HUES64 (cell line): ENCODE measurements at regions not wholly inside any gene's neighbourhood (a gene's known extent, or its start where the extent isn't known, plus 50 kb on each side); places are given as distances from the start of the nearest gene placed in this dataset.
A peak's percentile ranks its signal among the peaks of the same experiment; 100 is the strongest.

Experiments
- H3K27ac ChIP-seq: 2 replicates; pipeline ENCODE4 v1.7.0; 2013; ENCODE audit warnings: low read depth, low read length, inconsistent platforms
- H3K27me3 ChIP-seq: 2 replicates; pipeline ENCODE4 v1.6.1; 2013; ENCODE audit warnings: mild to moderate bottlenecking, low read length; ENCODE audit not compliant: insufficient read depth
- H3K36me3 ChIP-seq: 2 replicates; pipeline ENCODE4 v1.6.1; 2013; ENCODE audit warnings: mild to moderate bottlenecking, low read length; ENCODE audit not compliant: insufficient read depth
- H3K4me1 ChIP-seq: 2 replicates; pipeline ENCODE4 v1.6.1; 2013; ENCODE audit warnings: mild to moderate bottlenecking, low read length, moderate library complexity; ENCODE audit not compliant: insufficient read depth
- H3K4me3 ChIP-seq: 2 replicates; pipeline ENCODE4 v1.5.1; 2013; ENCODE audit warnings: mild to moderate bottlenecking, low read length, moderate library complexity
- H3K9ac ChIP-seq: 2 replicates; pipeline ENCODE4 v1.6.1; 2013; ENCODE audit warnings: mild to moderate bottlenecking, low read depth, low read length
- H3K9me3 ChIP-seq: 2 replicates; pipeline ENCODE4 v1.6.1; 2013; ENCODE audit warnings: low read depth, low read length; ENCODE audit not compliant: insufficient read depth
- whole genome bisulfite sequencing: fragments of 150-250, 120-280 bp; methylation state at CpG from one replicate; pipeline ENCODE4 v1.1.7; 2013; ENCODE audit warnings: missing lambda C conversion rate; 5-methylcytosine and 5-hydroxymethylcytosine counted together

- Histone ChIP-seq H3K9ac (no peak overlapping the region), H3K4me3 (no peak overlapping the region), H3K9me3 (no peaks in the 10 kb centered on the region), H3K36me3 (no peaks in the 10 kb centered on the region), H3K27ac (no peak overlapping the region), H3K27me3 (peaks cover 2% of the 10 kb centered on the region; the same call in 1 of the 2 replicates), H3K4me1 (peaks cover 19% of the 10 kb centered on the region)
- WGBS: 100% methylated on average over 1 of the region's 1 CpG
Measured at GRCh38 chr15:66615846-66616245, 50.0 kb upstream of the LCTL start.

- WGBS: 59% methylated on average over 15 of the region's 15 CpGs
- peaks cover 31% of the 10 kb centered on the region for H3K4me1 ChIP-seq
- peaks cover 13% of the 10 kb centered on the region; the same call in 1 of the 2 replicates for H3K27me3 ChIP-seq
- H3K4me3 ChIP-seq: no peak overlapping the region
- H3K27ac ChIP-seq: peak overlapping the region; percentile 12; the same call in 1 of the 2 replicates
- no peaks in the 10 kb centered on the region for H3K36me3 ChIP-seq
- H3K9me3 ChIP-seq: no peaks in the 10 kb centered on the region
- no peak overlapping the region for H3K9ac ChIP-seq
Measured at GRCh38 chr15:66617137-66618090, 51.6 kb upstream of the LCTL start.

GRCh38 chr15:66619152-66619903 is 53.5 kb upstream of the LCTL start:
- H3K4me3 ChIP-seq: no peak overlapping the region
- WGBS: 32% methylated on average over 17 of the region's 17 CpGs
- no peaks in the 10 kb centered on the region for H3K36me3 ChIP-seq
- H3K27ac ChIP-seq: no peak overlapping the region
- H3K9ac ChIP-seq: no peak overlapping the region
- no peaks in the 10 kb centered on the region for H3K9me3 ChIP-seq
- peaks cover 13% of the 10 kb centered on the region; the same call in 1 of the 2 replicates for H3K27me3 ChIP-seq
- peaks cover 38% of the 10 kb centered on the region for H3K4me1 ChIP-seq

GRCh38 chr15:66620341-66620740 is 54.5 kb upstream of the LCTL start:
- Histone ChIP-seq H3K9me3 (no peaks in the 10 kb centered on the region), H3K27ac (no peak overlapping the region), H3K4me1 (peaks cover 38% of the 10 kb centered on the region), H3K36me3 (no peaks in the 10 kb centered on the region), H3K4me3 (no peak overlapping the region), H3K9ac (no peak overlapping the region), H3K27me3 (peaks cover 13% of the 10 kb centered on the region; the same call in 1 of the 2 replicates)
- 60% methylated on average over 3 of the region's 3 CpGs for WGBS

- no peaks in the 10 kb centered on the region for H3K36me3 ChIP-seq
- H3K27me3 ChIP-seq: peaks cover 13% of the 10 kb centered on the region; the same call in 1 of the 2 replicates
- H3K27ac ChIP-seq: no peak overlapping the region
- no peaks in the 10 kb centered on the region for H3K9me3 ChIP-seq
- peaks cover 43% of the 10 kb centered on the region for H3K4me1 ChIP-seq
- no peak overlapping the region for H3K9ac ChIP-seq
- 81% methylated on average over 6 of the region's 6 CpGs for WGBS
- no peak overlapping the region for H3K4me3 ChIP-seq
Measured at GRCh38 chr15:66620744-66621344, 55.0 kb upstream of the LCTL start.

GRCh38 chr15:66621491-66622467 is 56.0 kb upstream of the LCTL start:
- H3K9ac ChIP-seq: peak overlapping the region; percentile 77
- peaks cover 45% of the 10 kb centered on the region for H3K4me1 ChIP-seq
- H3K9me3 ChIP-seq: no peaks in the 10 kb centered on the region
- H3K36me3 ChIP-seq: no peaks in the 10 kb centered on the region
- 5% methylated on average over 74 of the region's 75 CpGs for WGBS
- peaks cover 13% of the 10 kb centered on the region; the same call in 1 of the 2 replicates for H3K27me3 ChIP-seq
- peak overlapping the region; percentile 23 for H3K4me3 ChIP-seq
- H3K27ac ChIP-seq: peak overlapping the region; percentile 74

- 17% methylated on average over 5 of the region's 5 CpGs for WGBS
- Histone ChIP-seq H3K36me3 (no peaks in the 10 kb centered on the region), H3K27ac (peak overlapping the region; percentile 42; the same call in 1 of the 2 replicates), H3K9me3 (no peaks in the 10 kb centered on the region), H3K9ac (no peak overlapping the region; the same call in 1 of the 2 replicates), H3K4me1 (peaks cover 40% of the 10 kb centered on the region), H3K4me3 (no peak overlapping the region), H3K27me3 (peaks cover 13% of the 10 kb centered on the region; the same call in 1 of the 2 replicates)
Measured at GRCh38 chr15:66622591-66623022, 56.8 kb upstream of the LCTL start.

GRCh38 chr15:66623801-66624453 is 58.1 kb upstream of the LCTL start:
- Histone ChIP-seq H3K27me3 (peaks cover 13% of the 10 kb centered on the region; the same call in 1 of the 2 replicates), H3K4me1 (peaks cover 43% of the 10 kb centered on the region), H3K9me3 (no peaks in the 10 kb centered on the region), H3K36me3 (no peaks in the 10 kb centered on the region), H3K27ac (no peak overlapping the region), H3K9ac (no peak overlapping the region), H3K4me3 (no peak overlapping the region)
- 72% methylated on average over 5 of the region's 6 CpGs for WGBS

GRCh38 chr15:66625531-66625930 is 59.7 kb upstream of the LCTL start:
- Histone ChIP-seq H3K36me3 (no peaks in the 10 kb centered on the region), H3K9ac (no peak overlapping the region), H3K27ac (no peak overlapping the region), H3K9me3 (no peaks in the 10 kb centered on the region), H3K27me3 (peaks cover 13% of the 10 kb centered on the region; the same call in 1 of the 2 replicates), H3K4me1 (peaks cover 32% of the 10 kb centered on the region), H3K4me3 (no peak overlapping the region)
- no CpG with 5 or more reads among the region's 1 CpG for whole genome bisulfite sequencing
